Suprapubic skin (tissue), 4 donors: ENCODE measurements at regions not wholly inside any gene's neighbourhood (a gene's known extent, or its start where the extent isn't known, plus 50 kb on each side); places are given as distances from the start of the nearest gene placed in this dataset.

Experiments
- DNase-seq, 2 donors: peaks; one replicate each; pipeline ENCODE4 v3.0.0-alpha.2; 2019; ENCODE audit warnings: low spot score in 2 of 2
- H3K27ac ChIP-seq: fragments of 200-600 bp; sonication (generic); one replicate; pipeline ENCODE4 v1.5.1; 2019
- H3K27me3 ChIP-seq: fragments of 200-600 bp; sonication (generic); one replicate; pipeline ENCODE4 v1.5.1; 2019
- H3K36me3 ChIP-seq: fragments of 200-600 bp; sonication (generic); one replicate; pipeline ENCODE4 v1.5.1; 2019
- H3K4me1 ChIP-seq: fragments of 200-600 bp; sonication (generic); one replicate; pipeline ENCODE4 v1.5.1; 2019
- H3K4me3 ChIP-seq: fragments of 200-600 bp; sonication (generic); one replicate; pipeline ENCODE4 v1.5.1; 2019; ENCODE audit warnings: mild to moderate bottlenecking
- H3K9me3 ChIP-seq: fragments of 200-600 bp; sonication (generic); one replicate; pipeline ENCODE4 v1.5.1; 2019
- CTCF ChIP-seq, 2 donors: fragments of 200-600 bp in 1 of 2; fragments of 450-650 bp in 1 of 2; sonication (generic) in 1 of 2; IDR thresholded peaks; one replicate each; pipeline ENCODE4 v1.5.1; 2016 to 2019; ENCODE audit warnings: antibody characterized with exemption in 2 of 2, mild to moderate bottlenecking in 1 of 2, moderate library complexity in 1 of 2
- EP300 ChIP-seq: sonication (generic); formaldehyde crosslinking; IDR thresholded peaks from one replicate; pipeline ENCODE4 v1.6.1; 2017; ENCODE audit warnings: antibody characterized with exemption
- POLR2A ChIP-seq, 2 donors: fragments of 450-650 bp; IDR thresholded peaks; one replicate each; pipeline ENCODE4 v1.6.1; 2017; ENCODE audit warnings: antibody characterized with exemption in 2 of 2, mild to moderate bottlenecking in 2 of 2, moderate library complexity in 2 of 2
- POLR2AphosphoS5 ChIP-seq, 3 donors: sonication (generic); formaldehyde crosslinking; IDR thresholded peaks; one replicate each; pipeline ENCODE4 v1.6.1; 2017; ENCODE audit warnings: antibody characterized with exemption in 3 of 3
- WGBS: methylation state at CpG from one replicate; pipeline ENCODE4 v1.1.5; 2018; 5-methylcytosine and 5-hydroxymethylcytosine counted together

DNA sequence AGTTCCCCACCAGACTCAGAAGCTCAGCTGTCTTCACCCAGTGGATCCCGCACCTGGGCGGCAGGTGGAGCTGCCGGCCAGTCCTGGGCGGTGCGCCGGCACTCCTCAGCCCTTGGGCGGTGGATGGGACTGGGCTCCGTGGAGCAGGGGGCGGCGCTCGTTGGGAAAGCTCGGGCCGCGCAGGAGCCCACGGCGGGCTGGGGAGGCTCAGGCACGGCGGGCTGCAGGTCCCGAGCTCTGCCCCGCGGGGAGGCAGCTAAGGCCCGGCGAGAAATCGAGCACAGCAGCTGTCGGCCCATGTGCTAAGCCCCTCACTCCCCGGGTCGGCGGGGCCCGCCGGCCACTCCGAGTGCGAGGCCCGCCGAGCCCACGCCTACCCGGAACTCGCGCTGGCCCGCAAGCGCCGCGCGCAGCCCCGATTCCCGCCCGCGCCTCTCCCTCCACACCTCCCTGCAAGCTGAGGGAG, 560.0 kb downstream of the BRINP1 start:
- H3K27ac ChIP-seq, result no peak overlapping the region
- H3K36me3 ChIP-seq, result no peaks in the 10 kb centered on the region
- no peaks in the 10 kb centered on the region for H3K27me3 ChIP-seq
- H3K4me1 ChIP-seq, result no peaks in the 10 kb centered on the region
- WGBS, result 60% methylated on average over 3 of the region's 47 CpGs
- no peak for DNase-seq
- TF ChIP-seq CTCF (IDR thresholded peaks at IDR 0.05) (no peak), EP300 (no peak), POLR2A (IDR thresholded peaks at IDR 0.05) (no peak), POLR2AphosphoS5 (IDR thresholded peaks at IDR 0.05) (no peak)
- H3K9me3 ChIP-seq, result no peaks in the 10 kb centered on the region
- no peak overlapping the region for H3K4me3 ChIP-seq

- H3K4me3 ChIP-seq, result no peak overlapping the region
- TF ChIP-seq CTCF (IDR thresholded peaks at IDR 0.05) (no peak), POLR2AphosphoS5 (IDR thresholded peaks at IDR 0.05) (no peak), POLR2A (IDR thresholded peaks at IDR 0.05) (no peak), EP300 (no peak)
- H3K27me3 ChIP-seq, result no peaks in the 10 kb centered on the region
- no peaks in the 10 kb centered on the region for H3K4me1 ChIP-seq
- H3K9me3 ChIP-seq, result no peaks in the 10 kb centered on the region
- H3K27ac ChIP-seq, result no peak overlapping the region
- no peak for DNase-seq
- no peaks in the 10 kb centered on the region for H3K36me3 ChIP-seq
Measured at GRCh38 chr9:118829334-118829733, 539.9 kb downstream of the BRINP1 start.

DNA sequence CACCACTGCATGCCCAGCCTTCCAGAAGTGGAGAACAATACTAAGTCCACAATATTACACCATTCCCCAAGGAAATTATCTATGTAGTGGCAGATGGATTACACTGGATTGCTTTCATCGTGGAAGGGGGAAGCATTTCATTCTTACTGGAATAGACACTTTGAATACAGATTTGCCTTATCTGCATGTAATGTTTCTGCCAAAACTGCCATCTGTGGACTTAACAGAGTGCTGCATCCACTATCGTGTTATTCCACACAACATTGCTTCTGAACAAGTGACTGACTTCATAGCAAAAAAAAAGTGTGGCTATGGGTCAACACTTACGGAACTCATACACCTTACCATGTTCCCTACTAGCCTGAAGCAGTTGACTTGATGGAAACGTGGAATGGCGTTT, 536.9 kb downstream of the BRINP1 start:
- Histone ChIP-seq H3K27me3 (no peaks in the 10 kb centered on the region), H3K9me3 (no peaks in the 10 kb centered on the region), H3K4me3 (no peak overlapping the region), H3K27ac (no peak overlapping the region), H3K4me1 (no peaks in the 10 kb centered on the region), H3K36me3 (no peaks in the 10 kb centered on the region)
- 77% methylated on average over 5 of the region's 5 CpGs for WGBS
- DNase-seq, result no peak
- no peak for TF ChIP-seq CTCF (IDR thresholded peaks at IDR 0.05)
- no peak for TF ChIP-seq POLR2AphosphoS5 (IDR thresholded peaks at IDR 0.05)
- TF ChIP-seq EP300, result no peak
- TF ChIP-seq POLR2A (IDR thresholded peaks at IDR 0.05), result no peak

GRCh38 chr9:118836891-118837290, 532.3 kb downstream of the BRINP1 start:
- Histone ChIP-seq H3K27ac (no peak overlapping the region), H3K9me3 (no peaks in the 10 kb centered on the region), H3K27me3 (no peaks in the 10 kb centered on the region), H3K4me1 (no peaks in the 10 kb centered on the region), H3K36me3 (no peaks in the 10 kb centered on the region), H3K4me3 (no peak overlapping the region)
- no peak for DNase-seq
- TF ChIP-seq EP300 (no peak), CTCF (IDR thresholded peaks at IDR 0.05) (no peak), POLR2A (IDR thresholded peaks at IDR 0.05) (no peak)
- WGBS, result 62% methylated on average over 2 of the region's 2 CpGs

- TF ChIP-seq EP300 (no peak), CTCF (IDR thresholded peaks at IDR 0.05) (no peak), POLR2A (IDR thresholded peaks at IDR 0.05) (no peak), POLR2AphosphoS5 (IDR thresholded peaks at IDR 0.05) (no peak)
- Histone ChIP-seq H3K4me1 (no peaks in the 10 kb centered on the region), H3K36me3 (no peaks in the 10 kb centered on the region), H3K27ac (no peak overlapping the region), H3K9me3 (no peaks in the 10 kb centered on the region), H3K4me3 (no peak overlapping the region), H3K27me3 (no peaks in the 10 kb centered on the region)
- no peak for DNase-seq
- WGBS, result 75% methylated on average over 6 of the region's 6 CpGs
Measured at GRCh38 chr9:118871531-118871930, 497.7 kb downstream of the BRINP1 start.
